GM21737 (cell line): ENCODE measurements at regions not wholly inside any gene's neighbourhood (a gene's known extent, or its start where the extent isn't known, plus 50 kb on each side); places are given as distances from the start of the nearest gene placed in this dataset.

Source experiments
- ATAC-seq: cut with Tn5 transposase; IDR thresholded peaks from one replicate; pipeline ENCODE4 v1.9.1; 2021; ENCODE audit warnings: mild to moderate bottlenecking, moderate library complexity; ENCODE audit not compliant: unreplicated experiment

DNA sequence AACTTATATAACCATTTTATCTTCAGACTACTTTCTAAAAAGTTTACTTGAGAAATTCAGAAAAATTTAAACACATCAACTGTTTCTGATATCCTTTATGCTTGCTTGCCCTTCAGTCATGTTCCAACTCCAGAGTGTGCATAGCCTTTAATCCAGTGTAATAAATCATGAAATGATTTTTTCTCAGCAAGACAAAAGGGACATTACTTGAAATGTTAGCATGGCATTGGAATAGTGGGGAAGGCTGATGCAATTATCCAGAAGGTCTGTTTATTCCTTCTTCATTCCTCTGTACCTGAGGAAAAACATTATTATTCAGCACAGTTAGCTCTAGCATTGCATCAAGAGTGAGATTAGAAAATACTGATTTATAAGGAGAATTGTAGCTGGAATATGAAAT is 209.9 kb downstream of the SLC7A11 start:
- no peak for ATAC-seq

DNA sequence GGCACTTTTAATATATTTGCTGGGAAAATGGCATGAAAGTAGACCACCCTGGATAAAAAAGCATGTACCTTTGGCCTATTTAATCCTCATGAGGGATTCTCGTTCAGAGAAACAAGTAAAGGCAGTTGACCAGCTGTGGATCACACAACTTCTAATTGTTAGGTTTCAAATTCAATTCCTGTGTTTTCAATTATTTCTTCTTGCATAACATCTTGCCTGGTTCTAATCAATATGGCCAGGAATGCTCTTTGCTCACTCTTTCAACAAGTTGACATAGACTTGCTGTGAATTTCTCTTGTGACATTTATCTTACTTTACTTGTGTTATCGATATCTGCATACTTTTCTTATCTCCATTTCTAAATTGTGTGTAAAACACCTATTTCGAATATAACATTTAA is 211.8 kb downstream of the SLC7A11 start:
- ATAC-seq: no peak

DNA sequence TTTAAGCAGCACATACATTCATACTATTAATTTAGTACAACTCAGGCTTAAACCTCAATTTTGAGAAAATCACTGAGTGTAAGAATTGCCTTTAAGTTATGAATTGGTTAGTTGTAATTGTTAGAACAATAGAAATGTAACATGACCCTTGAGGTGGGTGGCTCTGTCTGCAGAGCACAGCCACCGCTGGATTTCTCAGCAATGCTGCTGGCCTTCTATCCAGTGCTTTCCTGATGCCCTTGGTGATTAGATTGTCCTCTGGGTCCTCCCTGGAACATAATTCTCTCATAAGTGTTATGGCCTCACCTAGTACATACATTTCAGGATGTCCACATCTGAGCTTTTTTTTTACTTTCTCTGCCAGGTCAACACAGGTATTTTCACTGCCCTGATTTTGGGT is 213.2 kb downstream of the SLC7A11 start:
- ATAC-seq: no peak

DNA sequence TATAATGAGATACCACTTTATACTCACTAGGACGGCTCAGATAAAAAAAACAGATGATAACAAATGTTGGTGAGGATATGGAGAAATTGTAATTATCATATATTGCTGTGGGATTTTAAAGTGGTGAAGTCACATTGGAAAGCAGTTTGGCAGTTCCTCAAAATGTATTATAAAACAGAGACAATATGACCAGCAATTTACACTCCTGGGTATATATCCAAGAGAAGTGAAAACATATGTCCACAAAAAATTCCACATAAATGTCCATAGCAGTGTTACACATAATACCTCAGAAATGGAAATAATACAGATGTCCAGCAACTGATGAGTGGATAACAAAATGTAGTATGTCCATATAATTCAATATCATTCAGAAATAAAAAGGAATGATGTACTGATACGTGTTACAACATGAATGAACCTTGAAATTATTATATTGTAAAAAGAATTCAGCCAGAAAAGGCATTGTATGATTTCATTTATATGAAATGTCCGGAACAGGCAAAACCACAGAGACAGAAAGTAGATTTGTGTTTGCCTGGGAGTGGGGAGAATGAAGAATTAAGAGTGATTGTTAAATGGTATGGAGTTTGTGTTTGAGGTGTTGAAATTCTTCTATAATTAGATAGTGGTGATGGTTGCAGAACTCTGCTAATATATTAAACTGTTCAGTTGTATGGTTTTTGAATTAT is 220.9 kb downstream of the SLC7A11 start:
- no peak for ATAC-seq

DNA sequence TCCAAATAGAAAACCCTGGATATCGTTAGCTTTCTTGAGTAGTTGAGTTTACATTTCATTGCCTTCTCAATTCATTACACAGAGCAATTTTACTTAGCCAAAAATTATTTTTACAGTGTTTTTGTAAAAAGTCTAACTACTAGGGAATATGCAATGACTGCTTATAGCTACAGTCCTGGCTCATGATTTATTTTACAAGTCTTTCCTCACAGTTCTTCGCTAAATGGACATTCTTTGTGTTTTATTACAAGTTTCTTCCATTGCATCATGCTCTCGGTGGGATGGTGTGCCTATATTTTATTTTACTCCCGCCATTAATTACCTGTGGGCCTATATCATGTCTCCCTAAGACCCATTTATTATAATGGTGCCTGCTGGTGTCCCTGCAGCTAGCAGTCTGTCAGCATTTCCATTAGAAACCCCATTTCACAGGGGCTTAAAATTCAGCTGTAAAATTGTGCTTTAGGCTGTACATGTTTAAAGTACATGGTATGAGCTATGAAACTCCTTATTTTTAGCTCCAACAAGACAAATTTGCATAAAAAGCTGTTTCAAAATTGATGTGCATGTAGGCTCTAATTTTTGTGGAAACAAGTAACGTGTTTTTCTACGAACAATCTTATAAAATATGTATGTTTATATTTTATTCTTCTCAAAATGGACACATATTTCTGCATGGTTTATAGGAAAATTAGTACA is 227.4 kb downstream of the SLC7A11 start:
- no peak for ATAC-seq

DNA sequence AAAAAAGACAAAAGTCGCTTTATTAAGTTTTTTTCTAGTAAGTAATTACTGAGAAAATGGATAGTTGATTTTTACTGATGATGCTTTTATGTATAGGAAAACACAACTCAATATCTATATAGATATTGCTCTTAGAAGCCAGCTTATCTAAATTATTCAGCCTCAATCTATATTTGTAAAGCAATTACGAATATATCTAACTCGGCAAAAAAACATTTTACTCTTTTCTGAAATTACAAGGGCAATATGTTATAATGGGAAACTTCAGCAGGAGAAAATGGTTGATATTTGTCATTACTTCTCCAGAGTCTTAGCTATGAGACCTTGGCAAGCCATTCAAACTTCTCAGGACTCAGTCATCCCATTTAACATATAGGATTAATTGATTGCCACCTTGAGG is 228.5 kb downstream of the SLC7A11 start:
- no peak for ATAC-seq

DNA sequence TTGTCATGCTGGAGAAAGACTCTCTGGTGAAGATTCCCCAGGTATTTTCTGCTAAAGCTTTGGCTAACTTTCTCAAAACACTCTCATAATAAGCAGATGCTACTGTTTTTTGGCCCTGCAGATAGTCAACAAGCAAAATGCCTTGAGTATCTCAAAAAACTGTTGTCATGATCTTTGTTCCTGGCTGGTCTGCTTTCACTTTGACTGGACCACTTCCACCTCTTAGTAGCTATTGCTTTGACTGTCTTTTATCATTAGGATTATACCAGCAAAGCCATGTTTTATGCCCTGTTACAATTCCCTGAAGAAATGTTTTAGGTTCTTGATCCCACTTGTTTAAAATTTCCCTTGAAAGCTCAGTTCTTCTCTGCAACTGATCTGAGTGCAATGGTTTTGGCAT is 231.5 kb downstream of the SLC7A11 start:
- ATAC-seq: no peak

DNA sequence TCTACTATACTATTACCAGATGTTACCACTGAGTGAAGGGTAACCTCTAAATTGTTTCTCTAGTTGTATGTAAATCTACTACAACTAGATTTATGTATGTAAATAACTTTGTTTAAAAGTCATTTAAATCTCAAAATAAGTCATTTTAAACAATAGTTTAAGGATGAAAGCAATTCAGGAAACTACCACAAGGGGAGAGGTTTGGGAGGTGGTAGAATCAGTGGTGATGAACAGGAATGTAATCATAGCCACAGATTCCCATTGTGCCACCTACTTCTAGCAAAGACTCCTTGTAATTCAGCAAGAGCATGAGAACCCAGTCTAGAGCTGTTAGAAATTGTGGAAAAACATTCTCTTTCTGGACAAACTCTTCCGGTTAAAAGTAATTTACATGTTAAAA is 234.6 kb downstream of the SLC7A11 start:
- no peak for ATAC-seq

DNA sequence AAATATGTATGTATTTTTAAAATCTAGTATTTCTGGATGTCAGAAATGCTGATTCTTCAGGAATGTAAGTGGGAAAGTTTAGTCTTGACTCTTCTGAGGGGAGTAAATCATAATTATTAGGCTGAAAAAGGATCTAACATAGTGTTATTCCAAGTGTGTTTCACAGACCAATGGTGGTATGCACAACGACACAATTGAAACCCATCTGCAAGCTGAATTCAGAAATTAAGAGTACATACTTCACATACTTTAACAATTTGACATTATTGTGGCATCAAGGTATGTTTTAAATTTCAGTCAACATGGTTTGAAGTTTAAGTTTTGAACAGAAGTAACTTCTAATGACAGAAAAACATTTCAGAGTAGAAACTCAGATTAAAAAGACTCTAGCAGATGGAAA is 236.7 kb downstream of the SLC7A11 start:
- no peak for ATAC-seq

DNA sequence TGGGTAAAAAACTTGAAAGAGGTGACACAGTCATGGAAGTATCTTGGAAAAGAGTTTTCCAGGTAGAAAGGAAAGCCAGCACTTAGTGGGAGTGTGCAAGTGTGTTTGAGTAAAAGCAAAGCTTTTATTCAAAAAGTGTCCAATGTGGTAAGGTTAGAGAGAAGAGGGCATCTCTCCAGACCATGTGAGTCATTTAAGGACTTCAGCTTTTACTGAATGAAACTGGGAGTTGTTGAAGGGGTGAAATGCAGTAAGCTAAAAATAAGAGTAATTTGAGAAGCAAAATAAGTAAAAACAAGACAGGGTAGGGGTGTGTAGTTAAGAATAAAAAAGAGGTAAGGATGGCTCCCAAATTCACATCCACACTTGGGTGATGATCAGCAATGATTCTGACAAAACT is 238.9 kb downstream of the SLC7A11 start:
- ATAC-seq: peak; percentile 95

DNA sequence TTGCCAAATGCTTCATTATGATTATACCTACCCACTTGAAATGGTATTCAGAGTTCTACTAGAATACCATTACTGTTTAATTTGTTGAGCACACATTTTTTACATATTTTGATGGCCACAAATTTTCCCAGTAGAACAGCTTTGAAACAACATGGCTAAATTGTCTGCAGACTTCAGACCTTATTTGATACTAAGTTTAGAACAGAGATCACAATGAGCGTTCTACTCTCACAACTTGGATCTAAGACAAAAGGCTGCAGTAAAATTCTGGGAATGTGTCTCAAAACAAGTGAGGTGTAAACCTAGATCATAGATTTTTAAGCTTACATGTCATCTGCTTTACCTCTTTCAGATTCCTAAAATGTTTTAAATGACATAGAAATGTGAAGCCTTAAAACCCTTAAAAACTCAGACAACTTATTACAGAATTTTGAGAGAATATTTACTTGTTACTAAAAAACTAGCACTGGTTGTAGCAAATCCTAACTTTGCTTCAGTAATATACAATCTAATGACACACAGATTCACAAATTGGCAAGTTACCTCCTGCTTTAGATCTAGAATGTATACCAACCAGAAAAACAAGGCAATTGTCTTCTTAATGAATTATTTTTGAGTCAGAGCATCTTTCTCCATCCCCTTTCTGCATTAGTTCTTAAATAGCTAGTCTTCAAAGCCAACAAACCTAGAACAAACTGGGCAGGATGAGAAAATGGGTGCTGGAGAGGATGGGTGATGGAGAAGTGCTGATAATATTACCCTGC is 243.3 kb downstream of the SLC7A11 start:
- ATAC-seq: no peak

DNA sequence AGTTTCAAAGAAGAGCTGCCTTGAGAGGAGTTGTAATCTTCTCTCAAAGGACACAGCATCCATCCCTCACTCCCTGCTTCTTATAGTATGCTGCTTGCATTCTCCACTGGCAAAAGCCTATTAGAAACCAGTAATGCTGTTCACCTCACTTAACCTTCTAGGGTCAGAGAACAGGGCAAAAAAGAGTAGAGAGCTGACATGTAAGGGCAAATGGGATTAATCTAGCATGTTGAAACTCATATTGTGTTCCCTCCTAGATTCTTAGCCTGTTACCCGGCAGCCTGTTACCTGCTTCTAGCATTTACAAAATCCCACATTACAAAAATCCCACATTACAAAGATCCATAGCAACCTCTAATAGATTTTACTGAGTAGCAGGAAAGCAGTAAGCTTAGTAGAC is 244.7 kb downstream of the SLC7A11 start:
- no peak for ATAC-seq

DNA sequence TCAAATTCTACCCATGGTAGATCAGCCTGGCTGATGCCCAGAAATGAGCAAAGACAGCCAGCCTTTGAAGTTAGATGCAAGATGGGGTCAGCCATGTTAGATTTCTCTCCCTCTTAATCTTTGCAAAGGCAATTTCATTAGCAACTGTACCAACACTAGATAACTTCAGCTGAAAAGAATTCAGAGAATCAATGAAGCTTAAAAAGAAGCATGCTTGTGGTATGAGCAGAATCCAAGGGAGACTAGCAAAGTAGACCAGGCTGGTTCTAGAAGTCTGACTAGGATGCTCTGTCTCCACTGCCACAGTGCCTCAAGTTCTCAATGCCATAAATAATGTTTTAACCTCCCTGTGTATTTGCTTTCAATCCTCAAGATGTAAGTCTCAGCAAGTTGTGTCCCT is 247.3 kb downstream of the SLC7A11 start:
- no peak for ATAC-seq

DNA sequence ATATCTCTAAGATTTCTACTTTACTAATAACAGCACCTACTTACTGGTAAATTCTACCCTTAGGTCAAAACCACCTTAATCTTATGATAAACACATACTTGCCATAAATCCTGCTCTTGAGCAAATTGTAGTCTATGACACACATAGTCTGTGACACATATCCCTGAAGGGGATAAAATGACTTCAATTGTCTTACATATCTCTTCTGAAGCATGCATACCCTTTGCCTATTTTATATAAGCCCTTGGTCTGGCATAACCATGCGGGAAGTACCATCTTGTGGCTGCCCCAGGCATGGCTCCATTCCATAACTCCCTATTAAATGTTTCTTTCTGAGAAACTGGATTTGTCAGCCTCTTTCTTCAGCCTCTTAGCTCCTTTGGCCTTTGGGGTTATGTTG is 248.9 kb downstream of the SLC7A11 start:
- no peak for ATAC-seq

DNA sequence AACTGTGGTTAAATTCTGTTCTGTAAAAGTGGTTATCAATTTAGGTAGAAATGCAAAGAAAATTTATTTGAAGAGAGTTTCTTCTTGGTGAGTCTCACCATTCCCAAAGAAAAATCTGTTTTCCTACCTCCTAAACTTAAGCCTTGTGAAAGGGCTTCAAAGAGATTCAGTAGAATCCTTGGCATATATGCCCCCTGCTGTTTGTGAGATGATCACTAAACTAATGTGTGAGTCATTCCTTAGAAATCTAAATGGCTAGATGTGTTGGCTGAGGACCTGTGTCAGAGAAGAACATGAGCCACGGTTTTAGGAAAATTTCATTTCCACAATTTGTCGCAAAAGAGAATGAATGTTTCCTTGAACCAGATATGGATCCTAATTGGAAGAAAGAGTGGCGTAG is 260.9 kb downstream of the SLC7A11 start:
- ATAC-seq: no peak

DNA sequence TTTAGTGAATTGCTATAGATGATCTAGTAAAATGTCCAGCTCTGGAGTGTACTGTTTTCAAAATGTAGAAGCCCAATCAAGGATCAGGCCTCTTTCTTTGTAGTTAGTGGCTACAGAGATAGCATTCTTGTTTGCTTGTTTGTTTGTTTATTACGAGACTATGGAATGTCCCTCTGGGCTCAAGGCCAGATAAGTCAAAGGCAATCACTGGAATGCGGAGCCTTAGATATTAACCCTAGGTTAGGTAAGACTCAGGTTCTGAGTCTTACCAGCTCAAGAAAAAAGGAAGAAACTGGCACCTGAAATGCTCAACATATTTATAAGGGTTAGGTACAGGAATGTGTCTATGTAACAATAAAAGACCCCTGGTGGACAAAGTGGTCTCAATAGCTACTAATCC is 261.5 kb downstream of the SLC7A11 start:
- ATAC-seq: no peak

DNA sequence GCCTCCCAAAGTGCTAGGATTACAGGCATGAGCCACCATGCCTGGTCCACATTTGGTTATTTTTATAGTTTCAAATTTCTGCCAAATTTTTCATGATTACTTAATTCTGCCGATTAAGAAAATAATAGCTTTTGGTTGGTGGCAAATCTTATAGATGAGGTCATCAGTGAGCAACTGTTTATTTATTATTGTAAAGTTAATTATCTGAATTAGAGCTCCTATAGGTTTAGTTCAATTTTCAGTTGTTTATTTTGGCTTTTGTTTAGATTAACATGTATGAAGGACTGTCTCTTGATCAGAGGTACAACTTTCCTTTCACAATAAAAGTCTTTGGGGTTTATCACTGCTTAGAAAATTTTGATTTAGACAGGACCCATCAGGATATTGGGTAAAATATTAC is 262.2 kb downstream of the SLC7A11 start:
- no peak for ATAC-seq

DNA sequence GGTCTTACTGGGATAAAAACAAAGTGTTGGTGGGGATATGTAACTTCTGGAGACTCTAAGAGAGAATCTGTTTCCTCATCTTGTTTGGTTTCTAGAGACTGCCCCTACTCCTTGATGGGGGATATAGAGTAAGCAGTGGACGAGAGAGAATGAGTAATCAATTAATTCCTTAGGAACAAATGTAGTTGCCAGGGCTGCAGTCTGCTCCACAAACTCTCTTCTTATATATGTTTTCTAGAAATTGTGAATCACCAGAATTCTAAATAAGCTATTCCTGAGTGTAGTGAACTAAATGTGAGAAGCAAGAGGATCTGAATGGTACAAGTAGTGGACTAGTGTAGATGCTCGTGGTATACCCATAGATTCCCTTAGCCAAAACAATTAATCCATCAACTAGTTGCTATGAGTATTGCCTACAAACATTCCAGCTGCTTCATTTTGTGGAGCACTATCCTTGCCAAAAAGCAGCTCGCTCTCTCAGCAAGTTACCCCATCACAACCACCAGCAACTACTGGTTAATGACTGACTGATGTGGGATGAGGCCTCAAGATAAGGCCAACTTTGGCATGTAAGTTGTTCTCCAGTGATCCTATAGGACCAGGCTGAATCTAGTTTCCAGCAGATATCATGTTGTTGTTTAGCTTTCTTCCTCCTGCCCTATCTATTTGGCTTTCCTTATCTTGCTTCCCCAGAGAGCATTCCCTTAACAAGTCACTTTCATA is 273.0 kb downstream of the SLC7A11 start:
- no peak for ATAC-seq

DNA sequence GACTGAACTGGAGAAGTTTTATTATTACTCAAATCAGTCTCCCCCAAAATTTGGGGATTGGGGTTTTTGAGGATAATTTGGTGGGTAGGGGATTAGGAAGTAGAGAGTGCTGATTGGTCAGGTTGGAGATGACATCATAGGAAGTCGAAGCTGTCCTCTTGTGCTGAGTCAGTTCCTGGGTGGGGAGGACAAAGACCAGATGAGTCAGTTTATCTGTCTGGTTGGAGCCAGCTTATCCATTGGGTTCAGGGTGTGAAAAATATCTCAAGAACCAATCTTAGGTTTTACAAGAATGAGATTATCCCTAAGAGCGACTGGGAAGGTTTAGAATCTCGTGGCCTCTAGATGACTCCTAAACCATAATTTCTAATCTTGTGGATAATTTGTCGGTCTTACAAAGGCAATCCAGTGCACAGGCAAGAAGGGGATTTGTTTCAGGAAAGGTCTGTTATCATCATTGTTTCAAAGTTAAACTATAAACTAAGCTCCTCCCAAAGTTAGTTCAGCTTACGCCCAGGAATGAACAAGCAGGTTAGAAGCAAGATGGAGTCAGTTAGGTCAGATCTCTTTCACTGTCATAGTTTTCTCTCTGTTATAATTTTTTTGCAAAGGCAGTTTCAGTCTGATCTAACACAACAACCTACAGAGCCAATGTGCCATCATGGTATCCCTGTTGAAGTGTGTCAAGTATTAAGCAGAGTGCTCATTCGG is 274.5 kb downstream of the SLC7A11 start:
- ATAC-seq: no peak

DNA sequence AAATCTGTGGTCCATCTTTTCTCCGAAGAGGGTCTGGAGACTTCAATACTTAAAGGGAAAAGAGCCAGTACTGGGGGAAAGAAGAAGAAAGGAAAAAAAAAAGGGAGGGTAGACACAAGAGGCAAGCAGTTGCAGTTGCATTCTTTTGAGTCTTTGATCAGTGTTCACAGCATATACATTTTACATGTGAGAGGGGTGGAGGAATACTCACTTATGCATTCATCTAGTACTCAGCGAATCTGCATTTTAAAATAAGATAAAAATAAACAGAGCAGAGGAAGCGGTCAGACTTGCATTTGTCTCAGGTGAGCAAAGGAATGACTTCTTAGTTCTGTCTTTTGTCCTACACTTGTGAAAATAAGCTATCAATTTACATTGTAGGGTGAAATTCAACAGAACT is 275.6 kb downstream of the SLC7A11 start:
- ATAC-seq: no peak

DNA sequence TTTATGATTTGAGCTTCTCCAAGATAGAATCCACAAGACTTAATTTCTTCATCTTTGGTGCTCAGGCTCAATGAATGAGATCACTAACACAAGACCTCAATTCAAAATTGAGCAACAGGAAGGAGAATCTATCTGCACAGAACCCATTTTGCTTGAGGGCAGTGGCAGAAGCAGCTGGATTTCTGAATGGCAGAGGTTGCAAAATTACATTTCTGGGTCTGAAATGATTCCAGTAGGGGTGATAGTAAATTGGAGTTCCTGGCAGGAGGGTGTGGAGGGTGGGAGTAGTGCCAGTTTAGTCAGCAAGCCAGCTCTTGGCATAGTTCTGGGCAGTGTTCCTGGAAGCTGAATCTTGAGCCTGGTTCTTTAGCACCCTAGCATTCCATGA is 281.1 kb downstream of the SLC7A11 start:
- ATAC-seq: no peak
